H9 (cell line): ENCODE measurements at regions not wholly inside any gene's neighbourhood (a gene's known extent, or its start where the extent isn't known, plus 50 kb on each side); places are given as distances from the start of the nearest gene placed in this dataset.

Experiments used
- DNase-seq: peaks from one replicate; pipeline ENCODE4 v3.0.0-alpha.2; 2017
- H2AFZ ChIP-seq: one replicate; pipeline ENCODE4 v1.6.1; 2013; ENCODE audit warnings: mild to moderate bottlenecking, low read length, control low read depth, moderate library complexity
- H2AK5ac ChIP-seq: 2 replicates; pipeline ENCODE4 v1.6.1; 2013; ENCODE audit warnings: low read length, control low read depth, mixed read lengths; ENCODE audit not compliant: insufficient read length
- H2BK120ac ChIP-seq: one replicate; pipeline ENCODE4 v1.6.1; 2013; ENCODE audit warnings: low read depth, mild to moderate bottlenecking, low read length, control low read depth, inconsistent platforms; ENCODE audit not compliant: poor library complexity, severe bottlenecking
- H2BK12ac ChIP-seq: 2 replicates; pipeline ENCODE4 v1.6.1; 2013; ENCODE audit warnings: low read length, control low read depth, mixed read lengths, low read depth; ENCODE audit not compliant: insufficient read length
- H2BK15ac ChIP-seq: 2 replicates; pipeline ENCODE4 v1.6.1; 2013; ENCODE audit warnings: low read depth, low read length, control low read depth
- H2BK20ac ChIP-seq: one replicate; pipeline ENCODE4 v1.6.1; 2013; ENCODE audit warnings: low read depth, mild to moderate bottlenecking, low read length, control low read depth, inconsistent platforms; ENCODE audit not compliant: poor library complexity, severe bottlenecking
- H2BK5ac ChIP-seq: 2 replicates; pipeline ENCODE4 v1.6.1; 2013; ENCODE audit warnings: low read length, control low read depth, mixed read lengths; ENCODE audit not compliant: insufficient read length
- H3K14ac ChIP-seq: 2 replicates; pipeline ENCODE4 v1.6.1; 2013; ENCODE audit warnings: low read length, control low read depth; ENCODE audit not compliant: insufficient read depth
- H3K18ac ChIP-seq: 2 replicates; pipeline ENCODE4 v1.6.1; 2013; ENCODE audit warnings: low read depth, mild to moderate bottlenecking, mixed read lengths, low read length, control low read depth; ENCODE audit not compliant: insufficient read length
- H3K23ac ChIP-seq: 2 replicates; pipeline ENCODE4 v1.6.1; 2013; ENCODE audit warnings: low read length, control low read depth, mixed read lengths, low read depth; ENCODE audit not compliant: insufficient read length
- H3K23me2 ChIP-seq: 2 replicates; pipeline ENCODE4 v1.6.1; 2013; ENCODE audit warnings: low read depth, mild to moderate bottlenecking, mixed read lengths, low read length, control low read depth; ENCODE audit not compliant: insufficient read length, poor library complexity, severe bottlenecking
- H3K27ac ChIP-seq: 2 replicates; pipeline ENCODE4 v1.5.1; 2013; ENCODE audit warnings: low read length, control low read depth, mixed read lengths, low read depth; ENCODE audit not compliant: insufficient read length
- H3K27me3 ChIP-seq: 2 replicates; pipeline ENCODE4 v1.6.1; 2013; ENCODE audit warnings: low read length, control low read depth, inconsistent platforms; ENCODE audit not compliant: insufficient read depth
- H3K4ac ChIP-seq: 2 replicates; pipeline ENCODE4 v1.6.1; 2013; ENCODE audit warnings: low read depth, mild to moderate bottlenecking, control low read depth, inconsistent platforms, low read length, moderate library complexity
- H3K4me1 ChIP-seq: 2 replicates; pipeline ENCODE4 v1.6.1; 2013; ENCODE audit warnings: low read length, control low read depth, inconsistent platforms; ENCODE audit not compliant: insufficient read depth
- H3K4me2 ChIP-seq: 2 replicates; pipeline ENCODE4 v1.6.1; 2013; ENCODE audit warnings: low read length, control low read depth, mixed read lengths; ENCODE audit not compliant: insufficient read length, insufficient read depth
- H3K56ac ChIP-seq: 2 replicates; pipeline ENCODE4 v1.6.1; 2013; ENCODE audit warnings: low read depth, mild to moderate bottlenecking, mixed read lengths, low read length, control low read depth; ENCODE audit not compliant: insufficient read length
- H3K79me1 ChIP-seq: 2 replicates; pipeline ENCODE4 v1.6.1; 2013; ENCODE audit warnings: low read depth, mild to moderate bottlenecking, moderate library complexity, low read length, control low read depth, inconsistent platforms; ENCODE audit not compliant: insufficient read depth, poor library complexity, severe bottlenecking
- H3K79me2 ChIP-seq: 2 replicates; pipeline ENCODE4 v1.6.1; 2013; ENCODE audit warnings: low read length, control low read depth, inconsistent platforms; ENCODE audit not compliant: insufficient read depth
- H3K9ac ChIP-seq: 2 replicates; pipeline ENCODE4 v1.6.1; 2013; ENCODE audit warnings: low read length, control low read depth, mixed read lengths; ENCODE audit not compliant: insufficient read length; ENCODE audit errors: extremely low read depth
- H3K9me3 ChIP-seq: one replicate; pipeline ENCODE4 v1.6.1; 2013; ENCODE audit warnings: low read depth, low read length, inconsistent platforms; ENCODE audit not compliant: control insufficient read depth
- H3T11ph ChIP-seq: one replicate; pipeline ENCODE4 v1.6.1; 2013; ENCODE audit warnings: mild to moderate bottlenecking, low read length, control low read depth, inconsistent platforms
- H4K20me1 ChIP-seq: one replicate; pipeline ENCODE4 v1.6.1; 2013; ENCODE audit not compliant: control insufficient read depth, insufficient read length, insufficient read depth
- H4K5ac ChIP-seq: 2 replicates; pipeline ENCODE4 v1.6.1; 2013; ENCODE audit warnings: low read depth, mild to moderate bottlenecking, mixed read lengths, low read length, control low read depth; ENCODE audit not compliant: insufficient read length
- H4K8ac ChIP-seq: replicated peaks from 2 replicates; pipeline ENCODE4 v1.6.1; 2013; ENCODE audit warnings: low read length, control low read depth, mixed read lengths, low read depth; ENCODE audit not compliant: insufficient read length
- H4K91ac ChIP-seq: 2 replicates; pipeline ENCODE4 v1.6.1; 2013; ENCODE audit warnings: low read depth, mild to moderate bottlenecking, moderate library complexity, mixed read lengths, low read length, control low read depth; ENCODE audit not compliant: insufficient read length
- H3K27ac Mint-ChIP-seq, 3 experiments: 2 replicates in 2 of 3; 3 replicates in 1 of 3; pipeline ENCODE4 v1.8.0; 2020 to 2021; ENCODE audit warnings: mixed read lengths in 3 of 3, mild to moderate bottlenecking in 1 of 3, moderate library complexity in 1 of 3
- H3K27me3 Mint-ChIP-seq: 2 replicates; pipeline ENCODE4 v1.8.0; 2021; ENCODE audit warnings: low read depth, mild to moderate bottlenecking, moderate library complexity, mixed read lengths
- H3K36me3 Mint-ChIP-seq, 3 experiments: 2 replicates in 2 of 3; 3 replicates in 1 of 3; pipeline ENCODE4 v1.8.0; 2020 to 2021; ENCODE audit warnings: low read depth in 3 of 3, mixed read lengths in 3 of 3; ENCODE audit not compliant: insufficient read depth in 1 of 3
- H3K4me1 Mint-ChIP-seq, 2 experiments: 2 replicates each; pipeline ENCODE4 v1.8.0; 2020; ENCODE audit warnings: mixed read lengths in 2 of 2
- H3K4me3 Mint-ChIP-seq, 2 experiments: 2 replicates in 1 of 2; 3 replicates in 1 of 2; pipeline ENCODE4 v1.8.0; 2020 to 2021; ENCODE audit warnings: mild to moderate bottlenecking in 2 of 2, mixed read lengths in 2 of 2, moderate library complexity in 1 of 2
- H3K9me3 Mint-ChIP-seq, 2 experiments: 2 replicates in 1 of 2; 3 replicates in 1 of 2; pipeline ENCODE4 v1.8.0; 2020; ENCODE audit warnings: mild to moderate bottlenecking in 2 of 2, mixed read lengths in 2 of 2, moderate library complexity in 1 of 2
- WGBS: extraction: QIAGEN DNeasy Blood & Tissue Kit; methylation state at CpG from one replicate; pipeline ENCODE4 v1.1.7; 2013; ENCODE audit warnings: missing lambda C conversion rate, low lambda C conversion rate, mixed read lengths; ENCODE audit not compliant: insufficient read length; ENCODE audit errors: extremely low coverage; 5-methylcytosine and 5-hydroxymethylcytosine counted together
- TF ChIP-seq, protein P1 (sequence below): fragments of 200-600 bp; sonication (generic); conservative IDR thresholded peaks from 3 replicates; pipeline ENCODE4 v1.8.0; 2021; ENCODE audit warnings: antibody characterized with exemption, mild to moderate bottlenecking

DNA sequence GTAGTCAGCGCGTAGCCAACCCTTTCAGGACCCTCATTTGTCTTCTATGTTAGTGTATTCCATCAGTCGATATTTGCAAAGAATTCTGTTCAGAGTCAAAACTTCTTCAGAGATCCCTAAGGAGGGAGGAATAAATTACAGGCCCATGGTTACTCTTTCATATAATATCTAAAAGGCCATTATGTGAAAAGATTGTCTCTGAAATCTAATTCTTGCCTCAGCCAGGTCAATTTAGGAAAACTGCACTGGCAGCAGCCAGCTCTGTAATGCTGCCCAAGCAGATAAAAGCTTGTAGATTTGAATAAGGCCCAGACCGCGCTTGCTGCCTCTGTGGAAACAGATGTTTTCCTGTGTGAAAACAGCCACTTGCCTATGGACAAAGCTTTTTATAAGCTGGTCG is 379.8 kb downstream of the CNTNAP4 start:
- Histone ChIP-seq H3K14ac (no peak overlapping the region), H3K9me3 (no peaks in the 10 kb centered on the region), H3K79me2 (no peaks in the 10 kb centered on the region), H3K56ac (no peak overlapping the region), H2BK12ac (no peak overlapping the region), H3K4me2 (no peak overlapping the region), H2BK15ac (no peak overlapping the region), H3K23me2 (no peaks in the 10 kb centered on the region), H3K4me1 (no peaks in the 10 kb centered on the region), H4K91ac (no peak overlapping the region), H2BK20ac (no peak overlapping the region), H4K8ac (no peak overlapping the region), H2AK5ac (no peak overlapping the region), H3K79me1 (no peaks in the 10 kb centered on the region), H4K5ac (no peak overlapping the region), H3K18ac (no peak overlapping the region), H3K9ac (no peak overlapping the region), H2BK120ac (no peak overlapping the region), H3T11ph (no peak overlapping the region), H3K4ac (no peak overlapping the region), H4K20me1 (no peaks in the 10 kb centered on the region), H3K27ac (no peak overlapping the region), H3K23ac (no peak overlapping the region), H2AFZ (no peak overlapping the region), H3K27me3 (no peaks in the 10 kb centered on the region), H2BK5ac (no peak overlapping the region)
- Mint-ChIP-seq H3K27me3 (peaks cover 3% of the 10 kb centered on the region), H3K4me3 (no peak overlapping the region), H3K36me3 (no peaks in the 10 kb centered on the region), H3K27ac (no peak overlapping the region), H3K9me3 (no peaks in the 10 kb centered on the region), H3K4me1 (no peaks in the 10 kb centered on the region)
- TF ChIP-seq, protein P1, sequence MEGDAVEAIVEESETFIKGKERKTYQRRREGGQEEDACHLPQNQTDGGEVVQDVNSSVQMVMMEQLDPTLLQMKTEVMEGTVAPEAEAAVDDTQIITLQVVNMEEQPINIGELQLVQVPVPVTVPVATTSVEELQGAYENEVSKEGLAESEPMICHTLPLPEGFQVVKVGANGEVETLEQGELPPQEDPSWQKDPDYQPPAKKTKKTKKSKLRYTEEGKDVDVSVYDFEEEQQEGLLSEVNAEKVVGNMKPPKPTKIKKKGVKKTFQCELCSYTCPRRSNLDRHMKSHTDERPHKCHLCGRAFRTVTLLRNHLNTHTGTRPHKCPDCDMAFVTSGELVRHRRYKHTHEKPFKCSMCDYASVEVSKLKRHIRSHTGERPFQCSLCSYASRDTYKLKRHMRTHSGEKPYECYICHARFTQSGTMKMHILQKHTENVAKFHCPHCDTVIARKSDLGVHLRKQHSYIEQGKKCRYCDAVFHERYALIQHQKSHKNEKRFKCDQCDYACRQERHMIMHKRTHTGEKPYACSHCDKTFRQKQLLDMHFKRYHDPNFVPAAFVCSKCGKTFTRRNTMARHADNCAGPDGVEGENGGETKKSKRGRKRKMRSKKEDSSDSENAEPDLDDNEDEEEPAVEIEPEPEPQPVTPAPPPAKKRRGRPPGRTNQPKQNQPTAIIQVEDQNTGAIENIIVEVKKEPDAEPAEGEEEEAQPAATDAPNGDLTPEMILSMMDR: no peak
- no peak for DNase-seq
- WGBS: no CpG with 5 or more reads among the region's 6 CpGs
